Forelimb muscle (tissue), 1 donor: ENCODE measurements at regions not wholly inside any gene's neighbourhood (a gene's known extent, or its start where the extent isn't known, plus 50 kb on each side); places are given as distances from the start of the nearest gene placed in this dataset.

Source experiments
- DNase-seq: peaks from one replicate; pipeline ENCODE4 v3.0.0-alpha.2; 2013; ENCODE audit warnings: low read depth

- no peak for DNase-seq
Observed at GRCh38 chr4:11183356-11183740, 245.3 kb downstream of the HS3ST1 start.

GRCh38 chr4:11182586-11183355 lies 245.9 kb downstream of the HS3ST1 start:
- DNase-seq, result no peak

- no peak for DNase-seq
Observed at GRCh38 chr4:11182031-11182430, 246.7 kb downstream of the HS3ST1 start.

- DNase-seq, result no peak
Observed at GRCh38 chr4:11179796-11180195, 248.9 kb downstream of the HS3ST1 start.

- no peak for DNase-seq
Observed at GRCh38 chr4:11178433-11178832, 250.3 kb downstream of the HS3ST1 start.

GRCh38 chr4:11175374-11175773 lies 253.3 kb downstream of the HS3ST1 start:
- DNase-seq, result no peak

- DNase-seq, result no peak
Observed at GRCh38 chr4:11166606-11167005, 262.1 kb downstream of the HS3ST1 start.

- no peak for DNase-seq
Observed at GRCh38 chr4:11166034-11166433, 262.7 kb downstream of the HS3ST1 start.

- DNase-seq, result no peak
Observed at GRCh38 chr4:11165052-11165451, 263.6 kb downstream of the HS3ST1 start.

- DNase-seq, result no peak
Observed at GRCh38 chr4:11160288-11160687, 268.4 kb downstream of the HS3ST1 start.

GRCh38 chr4:11158971-11159370 lies 269.7 kb downstream of the HS3ST1 start:
- DNase-seq, result no peak

GRCh38 chr4:11155208-11155867 lies 273.4 kb downstream of the HS3ST1 start:
- DNase-seq, result no peak

- DNase-seq, result no peak
Observed at GRCh38 chr4:11153171-11153750, 275.4 kb downstream of the HS3ST1 start.

GRCh38 chr4:11152684-11153083 lies 276.0 kb downstream of the HS3ST1 start:
- DNase-seq, result no peak

- no peak for DNase-seq
Observed at GRCh38 chr4:11151500-11151899, 277.2 kb downstream of the HS3ST1 start.

GRCh38 chr4:11149612-11150259 lies 279.0 kb downstream of the HS3ST1 start:
- no peak for DNase-seq

- no peak for DNase-seq
Observed at GRCh38 chr4:11139871-11140270, 288.8 kb downstream of the HS3ST1 start.

- no peak for DNase-seq
Observed at GRCh38 chr4:11138964-11139363, 289.7 kb downstream of the HS3ST1 start.

- DNase-seq, result no peak
Observed at GRCh38 chr4:11134705-11135104, 294.0 kb downstream of the HS3ST1 start.

- DNase-seq, result no peak
Observed at GRCh38 chr4:11133868-11134267, 294.8 kb downstream of the HS3ST1 start.

GRCh38 chr4:11132478-11132877 lies 296.2 kb downstream of the HS3ST1 start:
- DNase-seq, result no peak

- no peak for DNase-seq
Observed at GRCh38 chr4:11131491-11131890, 297.2 kb downstream of the HS3ST1 start.
